Activated naive CD4-positive, alpha-beta T cell treated with anti-CD3 and anti-CD28 coated beads, Interleukin-2, amount 10 ng/mL, durations not matched to agents 7 days and 5 days (primary cell): ENCODE measurements at regions not wholly inside any gene's neighbourhood (a gene's known extent, or its start where the extent isn't known, plus 50 kb on each side); places are given as distances from the start of the nearest gene placed in this dataset.

ENCODE experiments used
- CTCF ChIA-PET: fragments of 350-600 bp; sonication (Branson Sonifier 250); formaldehyde crosslinking; loops from one replicate; lab custom pipeline; 2021; ENCODE audit warnings: antibody characterized with exemption; lab: Charles Lee
- DNase-seq: peaks from one replicate; pipeline ENCODE4 v3.0.0-alpha.2; 2020
- H3K27ac Mint-ChIP-seq: one replicate; pipeline ENCODE4 v1.8.0; 2021; ENCODE audit warnings: mild to moderate bottlenecking, moderate library complexity, mixed read lengths
- H3K27me3 Mint-ChIP-seq: one replicate; pipeline ENCODE4 v1.8.0; 2021; ENCODE audit warnings: mild to moderate bottlenecking, mixed read lengths
- H3K36me3 Mint-ChIP-seq: one replicate; pipeline ENCODE4 v1.8.0; 2021; ENCODE audit warnings: mixed read lengths
- H3K4me1 Mint-ChIP-seq: one replicate; pipeline ENCODE4 v1.8.0; 2021; ENCODE audit warnings: mixed read lengths
- H3K4me3 Mint-ChIP-seq: one replicate; pipeline ENCODE4 v1.8.0; 2021; ENCODE audit warnings: mild to moderate bottlenecking, moderate library complexity, mixed read lengths
- H3K9me3 Mint-ChIP-seq: one replicate; pipeline ENCODE4 v1.8.0; 2021; ENCODE audit warnings: mixed read lengths

DNA sequence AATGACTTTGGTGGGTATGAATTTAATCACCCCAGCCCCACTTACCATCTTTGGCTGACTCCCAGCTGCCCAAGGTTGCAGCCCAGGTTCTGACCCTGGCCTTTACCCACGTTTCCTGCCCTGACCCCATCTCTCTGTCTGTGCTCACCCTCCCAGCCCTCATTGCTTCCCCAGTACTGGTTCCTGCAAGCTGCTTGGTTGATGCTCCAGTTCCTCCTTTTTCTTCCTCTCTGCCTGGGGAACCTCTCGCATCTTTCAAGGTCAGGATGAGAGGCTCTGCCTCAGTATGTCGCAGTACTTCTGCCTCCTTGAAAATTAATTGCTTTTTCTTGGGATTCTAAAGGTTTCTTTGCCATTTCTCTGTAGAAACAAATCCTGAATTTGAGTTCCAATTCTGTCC is 263.8 kb upstream of the ZNF32 start:
- peaks cover 3% of the 10 kb centered on the region for H3K9me3 Mint-ChIP-seq
- no peak overlapping the region for H3K27ac Mint-ChIP-seq
- H3K27me3 Mint-ChIP-seq = no peaks in the 10 kb centered on the region
- no peak overlapping the region for H3K4me3 Mint-ChIP-seq
- no peak for DNase-seq
- CTCF ChIA-PET = no interaction called here
- no peaks in the 10 kb centered on the region for H3K4me1 Mint-ChIP-seq
- H3K36me3 Mint-ChIP-seq = no peaks in the 10 kb centered on the region

DNA sequence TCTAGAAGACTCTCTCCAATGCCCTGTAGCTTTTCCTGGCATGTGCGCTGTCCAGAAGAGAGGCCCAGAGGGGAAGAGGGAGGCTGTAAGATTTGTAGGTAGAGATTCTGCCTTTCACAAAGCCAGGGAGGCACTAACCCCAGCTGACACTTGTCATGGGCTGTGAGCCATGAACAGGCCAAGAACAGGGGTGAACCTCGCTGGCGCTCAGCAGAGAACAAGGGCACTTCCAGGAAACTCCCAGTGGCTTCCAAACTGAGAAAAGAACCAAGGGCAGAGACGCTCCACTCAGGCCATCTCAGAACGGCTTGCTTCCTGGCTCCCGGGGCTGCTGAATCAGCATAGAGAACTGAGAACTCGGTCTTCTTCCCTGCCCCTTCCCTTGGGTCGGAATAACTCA is 257.8 kb upstream of the ZNF32 start:
- no peak for DNase-seq
- Mint-ChIP-seq H3K4me3 (no peak overlapping the region), H3K27me3 (peaks cover 31% of the 10 kb centered on the region), H3K27ac (no peak overlapping the region), H3K4me1 (no peaks in the 10 kb centered on the region), H3K36me3 (no peaks in the 10 kb centered on the region), H3K9me3 (no peaks in the 10 kb centered on the region)
- CTCF ChIA-PET = no interaction called here

DNA sequence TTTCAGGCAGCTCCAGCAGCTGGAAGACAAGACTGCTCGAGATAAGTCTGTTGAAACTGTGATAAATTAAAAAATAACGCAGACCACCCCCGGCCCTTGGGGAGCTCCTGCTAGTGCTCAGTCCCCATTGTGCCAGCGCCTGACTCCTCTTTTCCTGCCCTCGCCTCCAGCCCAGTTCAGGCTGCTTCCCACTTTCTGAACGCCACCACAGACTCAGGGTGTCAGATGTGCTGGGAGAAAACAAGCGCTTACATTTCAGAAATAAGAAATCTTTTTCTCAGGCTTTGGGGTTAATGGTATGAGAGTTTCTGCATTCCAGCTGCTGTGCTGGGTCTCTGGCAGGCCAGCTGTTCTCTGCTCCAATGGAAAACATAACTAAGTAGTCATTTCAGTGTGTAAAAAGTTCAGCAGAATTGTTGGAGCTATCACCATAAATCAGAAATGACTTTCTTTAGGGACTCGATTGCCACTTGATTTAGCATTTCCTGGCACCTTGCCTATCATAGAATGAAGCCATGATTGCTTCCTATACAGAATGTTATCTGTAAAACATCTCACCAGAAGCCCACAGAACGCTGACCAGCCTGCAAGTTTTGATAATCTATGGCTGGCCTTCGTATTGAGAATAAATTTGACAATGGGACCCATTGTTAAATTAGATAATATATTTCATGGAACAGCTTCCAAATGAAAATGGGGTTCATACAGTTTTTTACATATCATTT is 257.0 kb upstream of the ZNF32 start:
- peaks cover 31% of the 10 kb centered on the region for H3K27me3 Mint-ChIP-seq
- no peaks in the 10 kb centered on the region for H3K4me1 Mint-ChIP-seq
- CTCF ChIA-PET = interaction anchor here (0.6 to 1.4 kb wide), 3 partner anchors 140 to 215 kb away, joined by 3 to 5 read pairs (median 3); no protein-coding TSS in a partner anchor
- no peak overlapping the region for H3K4me3 Mint-ChIP-seq
- H3K36me3 Mint-ChIP-seq = no peaks in the 10 kb centered on the region
- H3K9me3 Mint-ChIP-seq = no peaks in the 10 kb centered on the region
- no peak overlapping the region for H3K27ac Mint-ChIP-seq
- DNase-seq = no peak

DNA sequence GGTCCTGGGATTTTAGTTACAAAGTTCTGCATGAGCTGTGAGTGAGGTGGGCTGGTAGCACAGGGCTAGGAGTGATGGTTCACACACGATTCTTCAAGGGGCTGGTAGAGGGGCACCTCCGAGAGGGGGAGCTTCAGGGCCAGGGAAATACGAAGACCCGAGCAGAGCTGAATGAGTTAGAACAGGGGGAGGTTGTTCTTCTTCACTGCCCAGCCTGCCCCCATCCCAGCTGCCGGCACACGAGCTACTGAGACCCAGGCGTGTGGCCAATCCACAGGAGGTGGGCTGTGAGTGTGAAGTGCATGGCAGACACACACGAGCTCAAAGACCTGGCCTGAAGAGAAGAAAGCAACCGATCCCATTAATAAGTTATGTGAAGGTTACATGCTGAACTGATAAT is 256.2 kb upstream of the ZNF32 start:
- Mint-ChIP-seq H3K9me3 (no peaks in the 10 kb centered on the region), H3K4me3 (no peak overlapping the region), H3K4me1 (no peaks in the 10 kb centered on the region), H3K27ac (no peak overlapping the region), H3K27me3 (peaks cover 31% of the 10 kb centered on the region), H3K36me3 (no peaks in the 10 kb centered on the region)
- DNase-seq = no peak
- CTCF ChIA-PET = interaction anchor here (0.6 to 1.4 kb wide), 3 partner anchors 141 to 214 kb away, joined by 3 to 5 read pairs (median 3); no protein-coding TSS in a partner anchor

DNA sequence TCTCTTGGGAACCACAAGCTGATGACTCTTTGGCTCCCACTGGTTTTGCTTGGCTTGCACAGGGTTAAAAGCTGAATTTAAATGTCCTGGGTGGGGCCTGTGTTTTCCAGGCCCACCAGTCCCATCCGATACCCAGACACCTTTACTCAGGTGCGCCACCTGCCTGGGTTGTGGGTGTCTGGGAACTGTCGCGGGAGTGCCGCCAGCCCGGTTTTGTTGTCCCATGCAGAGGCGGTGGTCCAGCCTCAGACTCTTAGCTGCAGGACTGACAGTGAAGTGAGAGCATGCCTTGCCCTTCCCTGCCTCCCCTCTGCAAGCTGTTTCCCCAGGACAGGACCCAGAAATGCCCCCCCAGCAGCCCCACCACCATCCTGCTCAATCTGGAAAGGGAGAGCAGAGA is 255.6 kb upstream of the ZNF32 start:
- Mint-ChIP-seq H3K4me3 (no peak overlapping the region), H3K27me3 (peaks cover 31% of the 10 kb centered on the region), H3K4me1 (no peaks in the 10 kb centered on the region), H3K27ac (peak overlapping the region; percentile 14), H3K36me3 (no peaks in the 10 kb centered on the region), H3K9me3 (no peaks in the 10 kb centered on the region)
- no peak for DNase-seq
- CTCF ChIA-PET = interaction anchor here (1.2 to 1.4 kb wide), 2 partner anchors 142 to 214 kb away, joined by 3 to 5 read pairs; no protein-coding TSS in a partner anchor

DNA sequence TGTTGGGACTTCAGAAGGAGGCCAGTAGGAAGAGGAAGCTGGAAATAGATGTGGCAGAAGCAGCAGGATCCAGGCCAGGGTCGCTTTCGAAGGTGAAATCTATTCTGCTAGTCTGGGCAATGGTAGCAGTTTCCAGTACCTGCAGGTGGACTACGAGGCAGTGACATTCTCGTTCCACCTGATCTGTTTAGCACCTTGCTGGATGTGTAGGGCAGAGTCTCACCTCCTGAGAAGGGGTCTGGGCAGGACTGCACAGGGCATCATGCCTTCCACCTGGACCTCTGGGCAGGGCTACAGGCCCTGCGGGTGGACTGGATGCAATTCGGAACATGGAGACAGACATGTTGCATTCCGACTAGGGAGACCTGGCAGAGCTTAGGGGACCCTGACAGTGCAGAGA is 254.8 kb upstream of the ZNF32 start:
- H3K27ac Mint-ChIP-seq = no peak overlapping the region
- H3K9me3 Mint-ChIP-seq = no peaks in the 10 kb centered on the region
- CTCF ChIA-PET = no interaction called here
- peaks cover 31% of the 10 kb centered on the region for H3K27me3 Mint-ChIP-seq
- no peaks in the 10 kb centered on the region for H3K36me3 Mint-ChIP-seq
- no peak overlapping the region for H3K4me3 Mint-ChIP-seq
- no peak for DNase-seq
- H3K4me1 Mint-ChIP-seq = no peaks in the 10 kb centered on the region

DNA sequence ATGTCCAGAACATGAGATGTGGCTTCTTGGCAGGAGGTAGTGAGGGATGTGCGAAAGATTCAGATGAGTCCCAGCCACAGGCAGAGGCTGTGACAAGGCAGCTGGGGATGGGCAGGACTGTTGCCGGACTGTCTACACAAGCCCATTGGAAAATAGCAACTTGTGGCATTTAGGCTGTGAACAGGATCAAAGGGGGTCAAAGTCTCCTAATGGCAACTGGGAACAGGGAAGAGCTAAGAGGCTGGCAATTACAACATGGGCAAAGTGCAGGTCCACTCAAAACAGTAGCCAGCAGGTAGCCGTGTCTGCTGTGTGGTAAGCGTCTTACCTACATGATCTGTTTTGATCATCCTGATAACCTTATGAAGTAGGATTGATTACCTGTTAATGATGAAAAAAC is 254.2 kb upstream of the ZNF32 start:
- no peaks in the 10 kb centered on the region for H3K9me3 Mint-ChIP-seq
- peaks cover 31% of the 10 kb centered on the region for H3K27me3 Mint-ChIP-seq
- CTCF ChIA-PET = interaction anchor here (0.8 kb wide), 1 partner anchor 9 kb away, joined by 3 read pairs; no protein-coding TSS in a partner anchor
- H3K27ac Mint-ChIP-seq = no peak overlapping the region
- no peak for DNase-seq
- no peak overlapping the region for H3K4me3 Mint-ChIP-seq
- no peaks in the 10 kb centered on the region for H3K36me3 Mint-ChIP-seq
- no peaks in the 10 kb centered on the region for H3K4me1 Mint-ChIP-seq

DNA sequence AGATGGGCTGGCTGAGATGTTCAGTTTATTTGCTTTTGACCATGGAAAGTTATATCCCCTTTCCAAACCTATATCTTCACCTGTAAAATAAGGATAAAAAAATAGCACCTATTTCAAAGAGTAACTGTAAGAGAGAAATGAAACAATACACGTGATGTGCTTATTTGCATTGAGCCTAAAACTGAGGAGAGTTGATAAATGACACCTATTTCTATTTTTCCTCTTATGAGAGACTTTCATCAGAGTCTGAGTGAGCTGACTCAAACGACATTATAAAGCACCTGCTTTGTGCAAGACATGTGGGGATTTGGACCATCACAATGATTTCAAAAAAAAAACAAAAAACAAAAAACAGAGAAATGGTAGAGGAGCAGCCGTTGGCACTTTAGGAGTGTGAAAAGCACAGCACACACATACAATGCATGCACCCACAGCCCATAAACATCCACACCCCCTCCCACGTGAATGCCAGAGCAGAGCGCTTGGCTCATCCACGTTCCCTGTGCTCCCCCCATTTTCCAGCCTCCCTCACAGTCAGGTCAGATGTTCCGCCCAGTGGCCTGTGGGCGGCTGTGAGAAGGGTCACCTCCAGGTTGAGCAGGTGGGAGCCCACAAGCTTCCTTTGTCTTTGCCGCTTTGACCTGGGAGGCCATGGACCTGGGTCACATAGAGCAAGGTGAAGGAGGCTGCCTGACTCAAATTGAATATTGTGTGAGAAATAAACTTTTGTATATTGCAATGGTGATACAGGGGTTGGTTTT is 253.2 kb upstream of the ZNF32 start:
- CTCF ChIA-PET = interaction anchor here (0.8 kb wide), 1 partner anchor 8 kb away, joined by 3 read pairs; no protein-coding TSS in a partner anchor
- no peak for DNase-seq
- no peaks in the 10 kb centered on the region for H3K9me3 Mint-ChIP-seq
- no peaks in the 10 kb centered on the region for H3K36me3 Mint-ChIP-seq
- H3K27me3 Mint-ChIP-seq = peaks cover 31% of the 10 kb centered on the region
- H3K27ac Mint-ChIP-seq = no peak overlapping the region
- no peaks in the 10 kb centered on the region for H3K4me1 Mint-ChIP-seq
- H3K4me3 Mint-ChIP-seq = no peak overlapping the region

DNA sequence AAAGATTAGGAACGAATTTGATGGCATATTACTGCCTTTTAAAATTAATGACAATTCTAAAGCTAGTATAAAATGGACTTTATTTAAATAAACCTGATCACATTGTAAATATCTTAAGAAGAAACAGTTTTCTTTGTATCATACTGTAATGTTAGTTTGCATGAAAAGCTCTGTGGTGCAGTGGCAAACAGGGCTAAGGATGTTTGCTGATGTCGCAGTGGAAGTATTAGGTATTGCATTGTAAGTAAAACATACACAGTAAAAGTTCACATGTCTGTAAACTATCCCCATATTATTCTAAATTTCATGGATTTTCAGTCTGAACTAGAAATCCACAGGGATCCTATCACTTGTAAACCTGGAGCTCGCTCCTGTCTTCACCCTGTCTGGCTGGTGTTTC is 252.6 kb upstream of the ZNF32 start:
- CTCF ChIA-PET = no interaction called here
- Mint-ChIP-seq H3K27me3 (peaks cover 25% of the 10 kb centered on the region), H3K36me3 (no peaks in the 10 kb centered on the region), H3K4me3 (no peak overlapping the region), H3K27ac (no peak overlapping the region), H3K4me1 (no peaks in the 10 kb centered on the region), H3K9me3 (no peaks in the 10 kb centered on the region)
- DNase-seq = no peak

DNA sequence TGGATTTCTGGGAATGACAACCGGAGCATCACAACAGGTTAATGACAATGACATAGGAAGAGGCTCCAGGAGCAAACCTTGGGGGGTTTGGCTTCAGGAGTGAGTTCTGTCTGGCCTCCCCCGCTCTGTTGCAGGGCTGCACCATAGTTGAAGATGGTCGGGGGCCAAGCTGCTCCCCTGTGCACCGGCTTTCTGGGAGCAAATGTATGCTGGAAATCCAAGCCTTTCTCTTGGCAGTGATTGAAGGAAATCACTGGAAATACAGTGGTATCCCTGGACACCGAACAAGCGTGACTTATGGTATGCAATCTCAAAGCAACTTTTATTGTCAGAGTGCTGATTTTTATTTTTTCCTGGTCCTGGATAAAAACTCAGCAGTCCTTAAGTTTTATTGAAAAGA is 251.9 kb upstream of the ZNF32 start:
- no peaks in the 10 kb centered on the region for H3K36me3 Mint-ChIP-seq
- DNase-seq = no peak
- no peak overlapping the region for H3K27ac Mint-ChIP-seq
- H3K4me3 Mint-ChIP-seq = no peak overlapping the region
- no peaks in the 10 kb centered on the region for H3K4me1 Mint-ChIP-seq
- CTCF ChIA-PET = interaction anchor here (1.4 kb wide), 1 partner anchor 211 kb away, joined by 4 read pairs; no protein-coding TSS in a partner anchor
- H3K27me3 Mint-ChIP-seq = peaks cover 26% of the 10 kb centered on the region
- H3K9me3 Mint-ChIP-seq = no peaks in the 10 kb centered on the region

DNA sequence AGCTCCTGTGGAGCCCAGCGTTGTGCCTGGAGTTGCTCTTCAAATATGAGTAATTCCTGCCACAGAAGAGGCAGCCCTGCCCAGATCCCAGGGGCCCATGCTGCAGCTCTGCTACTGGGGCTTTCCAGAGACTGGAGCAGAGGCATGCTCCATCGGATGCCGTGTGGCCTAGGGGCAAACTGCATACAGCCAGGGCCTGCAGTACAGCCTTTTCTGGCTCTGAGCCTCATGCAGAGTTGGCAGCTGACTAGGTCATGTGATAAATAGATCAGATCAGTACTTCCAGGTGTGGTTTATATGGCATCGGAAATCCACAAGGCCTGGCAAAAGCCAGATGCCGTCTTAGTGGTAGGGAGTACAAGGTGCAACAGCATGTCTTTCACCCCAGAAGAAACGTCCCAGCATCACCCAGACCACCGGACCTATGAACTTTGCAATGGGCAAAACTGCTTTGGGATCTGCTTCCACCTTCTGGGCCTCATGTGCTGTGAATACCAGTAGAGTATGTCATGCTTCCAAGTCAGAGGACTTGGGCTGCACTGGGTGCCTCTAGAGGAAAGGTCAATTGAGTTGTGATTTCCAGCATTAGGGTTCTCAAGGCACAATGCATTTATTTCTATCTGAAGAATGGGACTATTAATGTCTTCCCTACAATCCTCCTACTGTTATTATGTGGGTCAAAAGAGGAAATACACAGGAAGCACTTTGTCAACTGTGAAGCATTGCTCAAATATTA is 250.7 kb upstream of the ZNF32 start:
- Mint-ChIP-seq H3K27ac (no peak overlapping the region), H3K9me3 (no peaks in the 10 kb centered on the region), H3K27me3 (peaks cover 21% of the 10 kb centered on the region), H3K4me1 (no peaks in the 10 kb centered on the region), H3K36me3 (no peaks in the 10 kb centered on the region), H3K4me3 (no peak overlapping the region)
- CTCF ChIA-PET = interaction anchor here (1.4 kb wide), 1 partner anchor 210 kb away, joined by 4 read pairs; no protein-coding TSS in a partner anchor
- no peak for DNase-seq

DNA sequence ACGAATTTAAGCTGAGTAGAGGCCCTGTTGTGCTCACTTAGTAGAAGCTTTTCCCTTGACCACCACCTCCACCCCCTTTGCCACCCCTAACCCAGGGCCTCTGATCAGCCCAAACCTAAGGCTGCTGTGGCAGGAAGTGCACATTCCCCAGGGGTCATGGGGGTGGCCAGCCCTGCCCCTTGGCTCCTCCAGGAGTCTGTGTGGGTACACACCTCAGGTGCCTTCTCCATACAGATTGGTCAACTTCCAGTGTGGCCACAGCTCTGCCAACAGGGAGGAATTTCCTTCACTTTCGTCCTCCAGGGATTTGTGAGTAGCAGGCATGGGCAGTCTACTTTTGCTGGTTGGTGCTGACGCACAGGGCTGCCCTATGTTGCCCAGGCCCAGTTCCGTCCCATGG is 249.9 kb upstream of the ZNF32 start:
- CTCF ChIA-PET = interaction anchor here (0.8 kb wide), 1 partner anchor 30 kb away, joined by 3 read pairs; no protein-coding TSS in a partner anchor
- H3K27me3 Mint-ChIP-seq = peaks cover 16% of the 10 kb centered on the region
- H3K27ac Mint-ChIP-seq = no peak overlapping the region
- no peaks in the 10 kb centered on the region for H3K4me1 Mint-ChIP-seq
- DNase-seq = no peak
- no peaks in the 10 kb centered on the region for H3K36me3 Mint-ChIP-seq
- no peak overlapping the region for H3K4me3 Mint-ChIP-seq
- H3K9me3 Mint-ChIP-seq = no peaks in the 10 kb centered on the region

DNA sequence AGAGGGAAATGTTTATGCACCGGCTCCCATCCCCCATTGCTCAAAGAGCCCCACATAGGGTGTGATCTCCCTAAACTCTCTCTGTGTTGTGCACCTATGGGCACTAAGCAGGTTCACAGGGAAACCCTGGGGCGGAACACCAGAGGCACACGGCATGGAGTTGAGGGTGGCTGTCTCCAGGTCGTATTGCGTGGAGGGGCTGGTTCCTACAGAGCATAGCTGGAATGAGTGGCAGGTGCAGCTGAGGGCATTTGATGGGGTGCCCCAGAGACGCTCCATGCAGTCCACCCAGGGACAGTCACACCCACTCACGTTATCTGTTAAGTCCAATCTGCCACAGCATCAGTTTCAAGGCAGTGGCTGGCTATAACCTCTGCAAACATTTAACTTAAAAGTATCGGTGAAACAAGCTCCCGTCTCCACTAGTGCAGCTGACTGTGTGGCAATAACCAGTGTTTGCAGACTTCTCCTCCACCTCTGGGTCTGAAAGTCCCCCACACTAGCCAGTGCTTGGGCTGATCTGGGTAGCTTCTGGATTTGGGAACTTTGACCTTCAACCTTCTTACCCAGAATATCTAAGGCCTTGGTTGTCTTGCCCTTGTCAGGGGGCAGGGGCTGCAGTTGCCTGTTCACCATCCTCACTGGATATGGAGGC is 249.2 kb upstream of the ZNF32 start:
- Mint-ChIP-seq H3K27ac (no peak overlapping the region), H3K4me3 (no peak overlapping the region), H3K27me3 (peaks cover 15% of the 10 kb centered on the region), H3K36me3 (no peaks in the 10 kb centered on the region), H3K9me3 (no peaks in the 10 kb centered on the region), H3K4me1 (no peaks in the 10 kb centered on the region)
- CTCF ChIA-PET = interaction anchor here (0.8 kb wide), 1 partner anchor 30 kb away, joined by 3 read pairs; no protein-coding TSS in a partner anchor
- DNase-seq = no peak
